Activated naive CD8-positive, alpha-beta T cell treated with anti-CD3 and anti-CD28 coated beads, Interleukin-2, amount 10 ng/mL, durations not matched to agents 7 days and 5 days (primary cell): ENCODE measurements at regions not wholly inside any gene's neighbourhood (a gene's known extent, or its start where the extent isn't known, plus 50 kb on each side); places are given as distances from the start of the nearest gene placed in this dataset.

Source experiments
- ATAC-seq: fragments of 150-1000 bp; cut with Tn5 transposase; one replicate; pipeline ENCODE4 v1.10.0; 2021; ENCODE audit warnings: low read depth, moderate library complexity
- POLR2A ChIA-PET: fragments of 350-600 bp; sonication (Branson Sonifier 250); formaldehyde crosslinking; loops from one replicate; lab custom pipeline; 2021; ENCODE audit warnings: antibody characterized with exemption; lab: Charles Lee
- DNase-seq: peaks from one replicate; pipeline ENCODE4 v3.0.0; 2021
- H3K27ac Mint-ChIP-seq: one replicate; pipeline ENCODE4 v1.8.0; 2022; ENCODE audit warnings: mild to moderate bottlenecking, mixed read lengths
- H3K27me3 Mint-ChIP-seq: one replicate; pipeline ENCODE4 v1.8.0; 2022; ENCODE audit warnings: mild to moderate bottlenecking, moderate library complexity, mixed read lengths
- H3K36me3 Mint-ChIP-seq: one replicate; pipeline ENCODE4 v1.8.0; 2021; ENCODE audit warnings: mild to moderate bottlenecking, mixed read lengths
- H3K4me1 Mint-ChIP-seq: one replicate; pipeline ENCODE4 v1.8.0; 2021; ENCODE audit warnings: mixed read lengths
- H3K4me3 Mint-ChIP-seq: one replicate; pipeline ENCODE4 v1.8.0; 2022; ENCODE audit warnings: mild to moderate bottlenecking, moderate library complexity, mixed read lengths
- H3K9me3 Mint-ChIP-seq: one replicate; pipeline ENCODE4 v1.8.0; 2021; ENCODE audit warnings: mixed read lengths

DNA sequence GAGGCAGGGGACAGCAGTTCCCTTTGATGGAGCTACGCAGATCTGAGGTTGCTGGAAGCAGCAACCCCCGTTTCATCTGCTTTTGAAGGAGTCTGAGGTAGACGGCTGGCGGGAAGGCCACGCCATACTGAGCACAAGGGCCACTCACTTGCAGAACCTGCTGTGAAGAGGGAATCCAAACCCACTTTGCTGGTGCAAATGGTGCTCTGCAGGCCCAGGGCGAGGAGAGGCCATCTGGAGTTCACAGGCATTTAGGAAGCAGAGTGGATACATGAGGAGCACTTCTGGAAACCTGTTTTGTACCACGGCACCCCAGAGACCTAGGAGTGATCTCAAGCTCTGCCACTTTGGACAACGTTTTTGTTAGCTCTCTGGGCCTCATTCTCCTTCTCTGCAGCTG, 227.8 kb downstream of the UQCRFS1 start:
- H3K4me3 Mint-ChIP-seq: no peak overlapping the region
- POLR2A ChIA-PET: no interaction called here

DNA sequence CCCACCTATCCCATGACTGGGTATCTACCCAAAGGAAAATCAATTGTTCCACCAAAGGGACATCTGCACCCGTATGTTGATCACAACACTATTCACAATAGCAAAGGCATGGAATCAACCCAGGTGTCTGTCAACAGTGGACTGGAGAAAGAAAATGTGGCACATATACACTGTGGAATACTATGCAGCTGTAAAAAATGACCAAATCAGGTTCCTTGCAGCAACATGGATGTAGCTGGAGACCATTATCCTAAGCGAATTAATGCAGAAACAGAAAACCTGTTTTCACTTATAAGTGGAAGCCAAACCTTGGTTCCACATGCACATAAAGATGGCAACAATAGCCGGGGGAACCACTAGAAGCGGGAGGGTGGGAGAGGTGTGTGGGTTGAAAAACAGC, 228.6 kb downstream of the UQCRFS1 start:
- H3K4me1 Mint-ChIP-seq: no peaks in the 10 kb centered on the region
- POLR2A ChIA-PET: no interaction called here
- H3K4me3 Mint-ChIP-seq: no peak overlapping the region
- DNase-seq (no peak), ATAC-seq (no peak)
- H3K9me3 Mint-ChIP-seq: no peaks in the 10 kb centered on the region
- H3K27me3 Mint-ChIP-seq: no peaks in the 10 kb centered on the region
- H3K36me3 Mint-ChIP-seq: no peaks in the 10 kb centered on the region
- no peak overlapping the region for H3K27ac Mint-ChIP-seq

More for the DNA sequence above, 227.8 kb downstream of the UQCRFS1 start:
- Mint-ChIP-seq H3K36me3 (no peaks in the 10 kb centered on the region), H3K27ac (no peak overlapping the region), H3K27me3 (no peaks in the 10 kb centered on the region), H3K4me1 (no peaks in the 10 kb centered on the region), H3K9me3 (no peaks in the 10 kb centered on the region)
- ATAC-seq: no peak
- no peak for DNase-seq

DNA sequence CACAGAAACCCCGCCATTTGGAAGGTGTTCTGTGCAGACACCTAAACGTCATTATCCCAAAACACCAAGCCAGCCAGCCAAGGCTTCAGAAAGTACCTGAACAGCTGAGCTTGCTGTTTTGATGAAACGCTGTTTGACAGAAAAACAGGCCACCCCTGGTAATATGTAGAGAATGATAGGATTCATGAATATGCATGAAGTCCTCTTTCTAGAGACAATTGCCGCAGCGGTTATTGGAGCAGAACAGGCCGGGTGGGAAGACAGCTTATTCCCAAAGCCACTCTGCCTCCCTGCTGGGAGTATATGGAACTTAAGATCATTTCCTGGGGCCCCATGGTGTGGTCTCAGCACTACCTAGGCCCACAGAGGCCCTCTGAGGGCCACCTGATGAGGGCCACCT, 229.5 kb downstream of the UQCRFS1 start:
- no peak for ATAC-seq

DNA sequence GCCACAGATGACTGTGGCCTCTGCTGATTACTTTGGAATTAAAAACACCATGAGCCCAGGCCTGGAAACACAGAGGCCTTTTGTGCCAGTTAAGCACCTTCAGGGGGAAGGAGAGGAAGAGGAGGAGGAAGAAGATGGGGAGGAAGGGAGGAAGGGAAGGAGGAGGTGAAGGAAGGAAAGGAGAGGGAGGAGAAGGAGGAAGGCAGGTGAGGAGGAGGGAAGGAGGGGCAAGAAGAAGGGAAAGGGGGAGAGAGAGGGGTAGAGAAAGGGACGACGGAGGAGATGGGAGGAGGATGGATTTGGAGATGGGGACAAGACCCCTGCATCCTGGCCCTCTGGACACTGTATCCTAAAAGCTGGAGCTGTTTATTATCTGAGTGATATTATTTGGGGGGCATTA, 231.0 kb downstream of the UQCRFS1 start:
- ATAC-seq: no peak
- H3K4me3 Mint-ChIP-seq: no peak overlapping the region
- POLR2A ChIA-PET: no interaction called here
- H3K36me3 Mint-ChIP-seq: no peaks in the 10 kb centered on the region
- no peak overlapping the region for H3K27ac Mint-ChIP-seq
- H3K9me3 Mint-ChIP-seq: no peaks in the 10 kb centered on the region
- H3K27me3 Mint-ChIP-seq: peaks cover 3% of the 10 kb centered on the region
- H3K4me1 Mint-ChIP-seq: no peaks in the 10 kb centered on the region
- no peak for DNase-seq

More for the DNA sequence above, 229.5 kb downstream of the UQCRFS1 start:
- POLR2A ChIA-PET: no interaction called here
- H3K27me3 Mint-ChIP-seq: peaks cover under 1% of the 10 kb centered on the region
- H3K27ac Mint-ChIP-seq: no peak overlapping the region
- H3K9me3 Mint-ChIP-seq: no peaks in the 10 kb centered on the region
- DNase-seq: no peak
- H3K4me1 Mint-ChIP-seq: no peaks in the 10 kb centered on the region
- no peak overlapping the region for H3K4me3 Mint-ChIP-seq
- no peaks in the 10 kb centered on the region for H3K36me3 Mint-ChIP-seq

DNA sequence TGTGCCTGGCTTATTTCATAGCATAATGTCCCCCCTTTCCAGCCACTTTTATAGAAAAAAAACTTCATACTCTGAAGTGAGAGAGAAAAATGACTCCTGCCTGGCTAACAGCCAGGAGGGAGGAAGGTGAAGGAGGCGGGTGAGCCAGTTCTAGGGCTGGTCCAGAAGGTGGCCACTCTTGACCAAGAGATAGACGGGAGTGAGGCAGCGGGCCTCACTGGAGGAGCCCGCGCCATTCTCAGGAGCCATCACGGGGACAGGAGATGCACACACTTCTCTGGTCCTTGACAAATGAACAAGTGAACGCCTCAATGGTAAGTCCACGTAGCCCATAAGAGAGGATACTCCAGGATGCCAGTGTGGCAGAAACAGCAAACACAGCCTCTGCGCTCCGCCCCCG, 231.4 kb downstream of the UQCRFS1 start:
- no peaks in the 10 kb centered on the region for H3K4me1 Mint-ChIP-seq
- no peaks in the 10 kb centered on the region for H3K36me3 Mint-ChIP-seq
- H3K9me3 Mint-ChIP-seq: no peaks in the 10 kb centered on the region
- DNase-seq (no peak), ATAC-seq (no peak)
- no peak overlapping the region for H3K27ac Mint-ChIP-seq
- peaks cover 3% of the 10 kb centered on the region for H3K27me3 Mint-ChIP-seq
- POLR2A ChIA-PET: no interaction called here
- H3K4me3 Mint-ChIP-seq: no peak overlapping the region

DNA sequence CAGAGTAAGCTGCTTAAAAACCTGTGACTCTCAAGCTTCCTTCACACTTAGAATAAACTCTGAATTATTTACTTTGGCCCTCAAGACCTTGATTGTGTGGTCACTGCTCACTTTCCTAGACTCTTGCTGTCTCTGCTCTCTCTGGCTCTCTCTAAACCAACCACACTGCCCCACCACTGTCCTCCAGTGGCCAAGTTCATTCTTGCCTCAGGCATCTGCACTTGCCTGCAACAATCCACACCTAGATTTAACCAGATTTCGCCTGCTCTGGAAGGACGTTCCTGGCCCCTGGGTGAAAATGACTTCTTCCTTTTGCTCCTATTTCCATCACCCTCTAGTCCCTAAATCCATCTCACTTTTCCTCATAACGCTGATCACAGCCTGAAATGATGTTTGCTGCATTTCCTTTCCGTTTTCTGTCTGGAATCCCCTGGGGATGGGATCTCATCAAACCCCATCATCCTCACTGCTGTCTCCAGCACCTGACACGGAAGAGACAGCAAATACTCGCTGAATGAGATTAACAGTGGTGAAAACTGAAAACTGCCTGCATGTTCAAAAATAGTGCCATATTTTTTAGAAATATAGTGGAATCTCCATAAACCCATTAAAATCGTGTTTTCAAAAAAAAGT, 232.6 kb downstream of the UQCRFS1 start:
- Mint-ChIP-seq H3K27me3 (peaks cover 3% of the 10 kb centered on the region), H3K4me1 (no peaks in the 10 kb centered on the region), H3K36me3 (no peaks in the 10 kb centered on the region), H3K9me3 (no peaks in the 10 kb centered on the region), H3K4me3 (no peak overlapping the region), H3K27ac (no peak overlapping the region)
- DNase-seq (no peak), ATAC-seq (no peak)
- POLR2A ChIA-PET: interaction anchor here (0.5 kb wide), 1 partner anchor 348 kb away, joined by 3 read pairs; no protein-coding TSS in a partner anchor

DNA sequence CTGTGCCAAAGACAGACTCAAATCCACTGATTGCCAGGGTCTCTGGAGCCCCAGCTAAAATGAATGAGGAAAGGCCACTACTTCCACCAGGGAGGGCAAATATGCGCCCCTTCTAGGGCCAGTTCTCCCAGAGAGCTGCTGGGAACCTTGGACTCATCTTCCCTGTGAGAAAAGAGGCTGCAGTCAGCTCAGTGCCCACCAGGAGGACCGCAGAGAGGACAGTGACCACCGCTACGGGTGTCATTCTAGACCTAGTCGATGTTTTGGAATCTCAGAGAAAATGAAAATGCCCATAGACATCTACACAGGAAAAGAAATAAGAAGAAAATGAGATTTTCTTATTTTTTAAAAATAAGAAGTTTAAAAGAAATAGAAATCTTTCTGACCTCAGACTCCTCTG, 235.1 kb downstream of the UQCRFS1 start:
- Mint-ChIP-seq H3K9me3 (no peaks in the 10 kb centered on the region), H3K36me3 (no peaks in the 10 kb centered on the region), H3K4me1 (no peaks in the 10 kb centered on the region), H3K4me3 (no peak overlapping the region), H3K27ac (no peak overlapping the region), H3K27me3 (peaks cover 3% of the 10 kb centered on the region)
- POLR2A ChIA-PET: no interaction called here
- no peak for ATAC-seq
- DNase-seq: no peak

DNA sequence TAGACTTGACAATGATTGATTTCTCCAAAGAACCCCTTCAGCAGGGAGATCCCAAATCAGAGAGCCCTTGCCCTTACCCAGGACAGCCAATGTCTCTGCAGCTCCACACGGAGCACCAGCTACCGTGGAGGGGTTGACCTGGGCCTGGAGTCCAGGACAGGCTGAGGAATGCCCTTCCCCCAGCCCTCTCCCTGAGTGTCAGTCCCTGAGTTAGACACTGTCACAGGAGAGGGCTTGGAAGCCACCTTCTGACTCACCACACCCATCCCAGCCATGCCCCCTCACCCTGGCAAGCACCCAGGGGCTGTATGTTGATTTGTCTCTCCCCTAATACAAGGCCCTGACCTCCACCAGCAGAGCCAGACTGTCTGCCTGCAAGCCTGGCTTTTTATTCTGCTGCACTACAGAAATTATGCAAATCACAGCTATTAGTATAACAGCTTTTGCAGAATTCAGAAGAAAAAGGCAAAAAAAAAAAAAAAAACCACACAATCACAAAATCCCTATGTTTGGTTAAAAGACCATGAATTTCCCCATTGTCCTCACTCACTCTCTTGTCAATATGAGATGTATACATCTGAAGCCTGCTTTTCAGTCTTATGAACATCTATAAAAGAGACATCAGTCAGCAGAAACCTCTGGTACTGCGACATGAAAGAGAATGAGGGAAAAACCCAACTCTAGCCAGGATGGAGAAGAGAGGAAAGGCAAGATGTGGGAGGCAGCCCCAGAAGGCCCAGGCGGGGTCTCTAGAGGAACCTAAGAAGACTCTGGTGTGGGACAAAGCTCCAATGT, 240.7 kb downstream of the UQCRFS1 start:
- no peaks in the 10 kb centered on the region for H3K4me1 Mint-ChIP-seq
- no peaks in the 10 kb centered on the region for H3K27me3 Mint-ChIP-seq

DNA sequence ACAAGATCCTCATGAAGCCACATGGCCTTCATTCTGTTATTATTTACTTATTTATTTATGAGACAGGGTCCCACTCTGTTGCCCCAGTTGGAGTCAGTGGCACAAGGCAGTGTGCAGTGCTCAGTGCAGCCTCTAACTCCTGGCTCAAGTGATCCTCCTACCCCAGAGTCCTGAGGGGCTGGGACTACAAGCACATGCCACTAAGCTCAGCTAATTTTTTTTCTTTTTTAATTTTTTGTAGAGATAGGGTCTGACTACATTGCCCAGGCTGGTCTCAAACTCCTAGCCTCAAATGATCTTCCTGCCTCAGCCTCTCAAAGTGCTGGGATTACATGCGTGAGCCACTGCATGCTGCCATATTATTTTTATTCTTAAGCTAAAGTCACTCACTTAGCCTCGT, 241.4 kb downstream of the UQCRFS1 start:
- no peak overlapping the region for H3K4me3 Mint-ChIP-seq
- no peak for ATAC-seq
- POLR2A ChIA-PET: no interaction called here

More for the DNA sequence above, 240.7 kb downstream of the UQCRFS1 start:
- Mint-ChIP-seq H3K36me3 (no peaks in the 10 kb centered on the region), H3K9me3 (no peaks in the 10 kb centered on the region), H3K4me3 (no peak overlapping the region), H3K27ac (no peak overlapping the region)
- ATAC-seq: no peak
- POLR2A ChIA-PET: no interaction called here
- DNase-seq: no peak

DNA sequence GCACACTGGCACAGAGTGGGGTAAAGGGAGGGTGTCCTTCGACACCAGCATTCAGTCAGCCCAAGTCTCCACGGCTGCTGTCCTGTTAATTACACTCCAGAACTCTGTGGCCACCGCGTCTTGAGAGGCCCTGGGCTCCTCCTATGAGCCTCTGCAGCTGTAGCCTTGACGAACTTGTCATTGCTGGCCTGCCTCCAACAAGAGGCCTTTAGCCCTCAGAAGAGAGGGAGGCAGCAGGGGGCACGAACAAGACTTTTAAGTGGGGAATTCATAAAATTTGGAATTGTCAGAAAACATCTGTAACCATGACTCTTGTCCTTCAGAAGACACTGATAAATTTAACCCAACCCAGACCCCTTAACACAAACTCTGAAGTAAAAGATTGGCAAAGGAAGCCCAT, 241.9 kb downstream of the UQCRFS1 start:
- DNase-seq: no peak
- H3K36me3 Mint-ChIP-seq: no peaks in the 10 kb centered on the region
- H3K27ac Mint-ChIP-seq: no peak overlapping the region
- no peak for ATAC-seq
- no peaks in the 10 kb centered on the region for H3K4me1 Mint-ChIP-seq
- H3K4me3 Mint-ChIP-seq: no peak overlapping the region
- H3K9me3 Mint-ChIP-seq: no peaks in the 10 kb centered on the region
- POLR2A ChIA-PET: no interaction called here
- peaks cover 3% of the 10 kb centered on the region for H3K27me3 Mint-ChIP-seq

More for the DNA sequence above, 241.4 kb downstream of the UQCRFS1 start:
- Mint-ChIP-seq H3K27ac (no peak overlapping the region), H3K9me3 (no peaks in the 10 kb centered on the region), H3K36me3 (no peaks in the 10 kb centered on the region), H3K27me3 (peaks cover 3% of the 10 kb centered on the region), H3K4me1 (no peaks in the 10 kb centered on the region)
- no peak for DNase-seq

DNA sequence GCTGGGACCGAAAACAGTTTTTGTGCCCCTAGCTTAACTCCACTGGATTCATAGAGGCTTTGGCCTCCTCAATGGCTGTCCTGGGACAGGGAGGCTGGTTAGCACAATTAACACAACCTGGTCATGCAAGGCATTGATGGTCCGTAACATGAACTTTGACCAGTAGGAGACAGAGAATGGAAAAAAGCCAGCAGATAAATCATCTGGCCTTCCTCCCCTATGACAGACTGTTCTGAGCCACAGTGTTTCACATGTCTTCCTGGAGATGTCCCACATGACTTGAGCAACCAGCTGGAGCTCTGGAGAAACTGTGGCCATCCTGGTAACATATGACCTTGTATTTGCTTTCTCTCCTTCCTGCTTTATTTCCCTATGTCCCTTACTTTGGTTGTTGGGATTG, 244.2 kb downstream of the UQCRFS1 start:
- no peak for DNase-seq
- no peak for ATAC-seq
- H3K9me3 Mint-ChIP-seq: no peaks in the 10 kb centered on the region
- H3K27me3 Mint-ChIP-seq: peaks cover 3% of the 10 kb centered on the region
- H3K36me3 Mint-ChIP-seq: no peaks in the 10 kb centered on the region
- no peaks in the 10 kb centered on the region for H3K4me1 Mint-ChIP-seq
- no peak overlapping the region for H3K4me3 Mint-ChIP-seq
- POLR2A ChIA-PET: no interaction called here
- H3K27ac Mint-ChIP-seq: no peak overlapping the region

DNA sequence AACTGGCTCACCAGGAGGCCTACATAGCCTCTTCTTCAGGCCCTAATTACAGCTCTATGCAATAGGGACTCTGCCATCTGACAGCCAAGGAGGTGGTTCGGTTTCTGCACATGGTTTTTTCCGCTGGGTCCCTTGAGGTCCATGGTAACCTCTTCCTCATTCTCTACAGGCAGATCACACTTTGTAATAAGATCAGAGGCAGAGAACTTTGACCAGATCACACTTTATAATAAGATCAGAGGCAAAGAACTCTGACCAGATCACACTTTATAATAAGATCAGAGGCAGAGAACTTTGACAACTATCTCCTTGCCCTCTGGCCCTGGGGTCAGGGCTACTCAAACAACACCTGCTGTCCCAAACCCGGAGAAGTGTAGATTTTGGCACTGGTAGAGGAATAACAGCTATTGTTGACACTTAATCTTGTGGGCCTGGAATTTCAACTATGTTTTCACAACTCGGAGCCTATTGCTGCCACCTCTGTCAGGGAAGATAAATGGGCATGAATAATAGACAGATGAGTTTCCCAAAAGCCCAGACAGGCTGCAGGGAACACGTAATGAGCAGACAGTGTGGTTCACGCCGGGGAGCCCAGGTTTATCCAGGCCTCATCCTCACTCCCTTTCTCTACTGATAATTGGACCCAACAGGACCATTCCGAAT, 246.1 kb downstream of the UQCRFS1 start:
- Mint-ChIP-seq H3K36me3 (no peaks in the 10 kb centered on the region), H3K4me3 (no peak overlapping the region), H3K9me3 (no peaks in the 10 kb centered on the region), H3K27me3 (peaks cover 3% of the 10 kb centered on the region), H3K4me1 (no peaks in the 10 kb centered on the region), H3K27ac (no peak overlapping the region)
- POLR2A ChIA-PET: no interaction called here
- ATAC-seq (no peak), DNase-seq (no peak)

DNA sequence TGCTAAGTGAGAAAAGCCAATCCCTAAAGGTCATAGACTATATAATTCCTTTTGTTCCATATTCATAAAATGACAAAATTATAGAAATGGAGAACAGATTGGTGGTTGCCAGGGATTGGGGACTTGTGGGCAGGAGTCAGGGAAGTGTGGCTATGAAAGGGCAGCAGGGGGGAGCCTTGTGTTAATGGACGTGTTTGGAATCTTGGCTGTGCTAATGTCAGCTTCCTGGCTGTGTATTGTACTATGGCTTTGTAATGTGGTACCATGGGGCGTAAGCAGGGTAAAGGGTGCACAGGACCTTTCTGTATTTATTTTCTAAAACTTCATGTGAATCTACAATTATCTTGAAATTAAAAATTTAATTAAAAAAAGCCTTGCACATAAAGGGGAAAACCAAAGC, 248.5 kb downstream of the UQCRFS1 start:
- H3K27me3 Mint-ChIP-seq: peaks cover 3% of the 10 kb centered on the region
- no peak for DNase-seq
- no peaks in the 10 kb centered on the region for H3K36me3 Mint-ChIP-seq
- no peak overlapping the region for H3K27ac Mint-ChIP-seq
- no peaks in the 10 kb centered on the region for H3K4me1 Mint-ChIP-seq
- no peak for ATAC-seq
- no peaks in the 10 kb centered on the region for H3K9me3 Mint-ChIP-seq
- POLR2A ChIA-PET: no interaction called here
- no peak overlapping the region for H3K4me3 Mint-ChIP-seq
